Natural killer cell (primary cell): ENCODE measurements at regions not wholly inside any gene's neighbourhood (a gene's known extent, or its start where the extent isn't known, plus 50 kb on each side); places are given as distances from the start of the nearest gene placed in this dataset.

Source experiments
- ATAC-seq, 3 donors: fragments of 150-1000 bp in 2 of 3; fragments of 200-7000 bp in 1 of 3; cut with Tn5 transposase; 1 replicate in 1 of 3; 2 replicates in 2 of 3; pipeline ENCODE4 v1.10.0; 2021; ENCODE audit warnings: mild to moderate bottlenecking in 2 of 3, moderate library complexity in 2 of 3
- DNase-seq, 2 donors: peaks; one replicate each; pipeline versions ENCODE4 v3.0.0 to v3.0.0-alpha.2; 2013 to 2021; ENCODE audit warnings: mixed read lengths in 1 of 2
- H3K27ac ChIP-seq: one replicate; pipeline ENCODE4 v1.5.1; 2013; ENCODE audit warnings: mild to moderate bottlenecking, low read length
- H3K27me3 ChIP-seq: one replicate; pipeline ENCODE4 v1.6.1; 2013; ENCODE audit warnings: low read length; ENCODE audit not compliant: control insufficient read depth, insufficient read depth
- H3K36me3 ChIP-seq: one replicate; pipeline ENCODE4 v1.6.1; 2013; ENCODE audit warnings: low read length; ENCODE audit not compliant: control insufficient read depth, insufficient read depth
- H3K4me1 ChIP-seq: one replicate; pipeline ENCODE4 v1.6.1; 2013; ENCODE audit warnings: low read length; ENCODE audit not compliant: control insufficient read depth, insufficient read depth
- H3K4me3 ChIP-seq: one replicate; pipeline ENCODE4 v1.5.1; 2013; ENCODE audit warnings: low read length
- H3K9me3 ChIP-seq: one replicate; pipeline ENCODE4 v1.6.1; 2013; ENCODE audit warnings: low read length; ENCODE audit not compliant: control insufficient read depth, insufficient read depth
- H3K27ac Mint-ChIP-seq, 2 donors: one replicate each; pipeline ENCODE4 v1.8.0; 2022; ENCODE audit warnings: mild to moderate bottlenecking in 2 of 2, mixed read lengths in 2 of 2, moderate library complexity in 1 of 2
- H3K27me3 Mint-ChIP-seq, 2 donors: one replicate each; pipeline ENCODE4 v1.8.0; 2022; ENCODE audit warnings: low read depth in 2 of 2, mixed read lengths in 2 of 2
- H3K36me3 Mint-ChIP-seq: one replicate; pipeline ENCODE4 v1.8.0; 2022; ENCODE audit warnings: mixed read lengths
- H3K4me1 Mint-ChIP-seq, 2 donors: one replicate each; pipeline ENCODE4 v1.8.0; 2022; ENCODE audit warnings: mixed read lengths in 2 of 2
- H3K4me3 Mint-ChIP-seq: one replicate; pipeline ENCODE4 v1.8.0; 2022; ENCODE audit warnings: mild to moderate bottlenecking, moderate library complexity, mixed read lengths
- H3K9me3 Mint-ChIP-seq, 2 donors: one replicate each; pipeline ENCODE4 v1.8.0; 2022; ENCODE audit warnings: mixed read lengths in 2 of 2
- CTCF ChIP-seq: fragments of 200-600 bp; IDR thresholded peaks from one replicate; pipeline ENCODE4 v1.8.0; 2022; ENCODE audit warnings: antibody characterized with exemption
- WGBS: methylation state at CpG from one replicate; pipeline ENCODE4 v1.1.7; 2013; ENCODE audit warnings: missing lambda C conversion rate; ENCODE audit not compliant: insufficient coverage; 5-methylcytosine and 5-hydroxymethylcytosine counted together
- intact Hi-C: fragments of 100-400 bp; cut with micrococcal nuclease; formaldehyde crosslinking; loops from one replicate; pipeline ENCODE4 v1.14.2; 2022

DNA sequence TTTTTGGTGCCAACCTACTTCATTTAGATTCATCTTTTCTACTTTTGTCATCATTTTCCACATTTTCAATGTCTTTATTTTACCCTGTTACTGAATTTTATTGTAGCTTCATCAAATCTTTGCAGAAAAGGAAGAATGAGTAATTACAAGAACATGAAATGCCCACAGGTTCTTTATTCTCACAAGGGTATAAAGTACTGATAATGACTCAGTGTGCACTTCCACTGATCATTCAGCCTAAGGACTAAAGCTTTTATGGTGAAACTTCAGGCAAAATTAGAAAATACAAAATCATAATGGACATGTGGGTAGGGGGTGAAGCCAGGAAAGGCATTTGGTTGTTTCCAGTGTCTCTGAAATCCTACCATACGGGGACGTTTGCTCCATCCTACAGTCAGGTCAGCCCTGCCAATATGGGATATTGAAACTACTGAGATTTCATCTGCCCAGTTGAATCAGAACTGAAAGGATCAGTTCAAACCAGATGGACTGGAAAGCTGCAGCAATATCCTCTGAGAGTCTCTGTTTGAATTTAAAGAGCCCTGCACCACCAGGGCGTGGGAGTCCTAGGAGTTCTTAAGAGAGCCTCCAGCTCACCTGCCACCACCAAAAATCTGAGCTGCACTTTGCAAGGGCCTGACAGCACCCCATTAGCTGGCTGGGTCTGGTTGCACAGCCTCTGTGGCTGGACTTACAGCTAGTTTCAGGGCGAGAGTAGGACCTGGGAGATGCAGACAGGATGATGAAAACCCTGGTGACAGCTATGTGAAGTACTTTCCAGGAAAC lies 390.4 kb downstream of the CMPK2 start:
- TF ChIP-seq CTCF = no peak
- Mint-ChIP-seq H3K4me1 (no peaks in the 10 kb centered on the region), H3K27ac (no peak overlapping the region), H3K27me3 (no peaks in the 10 kb centered on the region), H3K36me3 (no peaks in the 10 kb centered on the region), H3K4me3 (no peak overlapping the region), H3K9me3 (peaks cover 0 to 2% of the 10 kb centered on the region in 2 donors)
- H3K9me3 ChIP-seq = peaks cover 3% of the 10 kb centered on the region
- no peak for ATAC-seq
- H3K27me3 ChIP-seq = no peaks in the 10 kb centered on the region
- no peaks in the 10 kb centered on the region for H3K4me1 ChIP-seq
- no peak overlapping the region for H3K4me3 ChIP-seq
- DNase-seq = no peak
- WGBS = 76% methylated on average over 4 of the region's 4 CpGs
- no peaks in the 10 kb centered on the region for H3K36me3 ChIP-seq
- no peak overlapping the region for H3K27ac ChIP-seq
- intact Hi-C loops = no loop called here

DNA sequence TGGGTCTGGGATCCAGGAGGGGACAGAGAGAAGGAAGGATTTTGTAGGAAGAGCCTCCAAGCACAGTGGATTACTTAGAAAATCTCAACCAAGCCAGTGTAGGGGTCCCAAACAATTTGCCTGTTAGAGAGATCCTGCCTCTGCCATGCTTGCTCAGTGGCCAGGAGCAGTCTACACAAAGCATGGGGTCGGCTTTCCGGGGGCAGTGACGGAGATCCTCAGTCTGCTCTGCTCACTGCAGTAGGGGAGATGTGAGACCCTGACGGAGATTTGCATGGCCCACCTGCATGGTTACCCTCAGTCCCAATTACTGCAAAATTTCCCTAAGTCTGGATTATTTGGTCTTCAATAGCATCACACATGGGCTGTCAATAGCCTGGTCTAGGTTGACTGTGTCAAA lies 385.2 kb downstream of the CMPK2 start:
- Histone ChIP-seq H3K36me3 (no peaks in the 10 kb centered on the region), H3K27me3 (no peaks in the 10 kb centered on the region), H3K4me1 (no peaks in the 10 kb centered on the region), H3K9me3 (peaks cover 3% of the 10 kb centered on the region), H3K4me3 (no peak overlapping the region), H3K27ac (no peak overlapping the region)
- Mint-ChIP-seq H3K36me3 (no peaks in the 10 kb centered on the region), H3K4me1 (no peaks in the 10 kb centered on the region), H3K27ac (no peak overlapping the region), H3K27me3 (peaks cover 0 to 3% of the 10 kb centered on the region in 2 donors), H3K9me3 (peaks cover 0 to 2% of the 10 kb centered on the region in 2 donors), H3K4me3 (no peak overlapping the region)
- ATAC-seq (no peak), DNase-seq (no peak)
- 93% methylated on average over 4 of the region's 4 CpGs for WGBS
- no peak for TF ChIP-seq CTCF
- intact Hi-C loops = no loop called here

GRCh38 chr2:6482256-6482655 lies 383.5 kb downstream of the CMPK2 start:
- H3K36me3 Mint-ChIP-seq = no peaks in the 10 kb centered on the region
- peaks cover 0 to 3% of the 10 kb centered on the region in 2 donors for H3K27me3 Mint-ChIP-seq
- WGBS = 78% methylated on average over 4 of the region's 4 CpGs
- no peak for ATAC-seq
- peaks cover 0 to 2% of the 10 kb centered on the region in 2 donors for H3K9me3 Mint-ChIP-seq
- no peak overlapping the region for H3K4me3 ChIP-seq
- intact Hi-C loops = no loop called here
- peaks cover 3% of the 10 kb centered on the region for H3K9me3 ChIP-seq
- H3K27ac Mint-ChIP-seq = no peak overlapping the region
- no peak overlapping the region for H3K27ac ChIP-seq
- no peaks in the 10 kb centered on the region for H3K27me3 ChIP-seq
- DNase-seq = no peak
- no peak overlapping the region for H3K4me3 Mint-ChIP-seq
- no peaks in the 10 kb centered on the region for H3K36me3 ChIP-seq
- no peaks in the 10 kb centered on the region for H3K4me1 Mint-ChIP-seq
- TF ChIP-seq CTCF = no peak
- H3K4me1 ChIP-seq = no peaks in the 10 kb centered on the region

- no peak overlapping the region for H3K27ac Mint-ChIP-seq
- TF ChIP-seq CTCF = no peak
- H3K36me3 Mint-ChIP-seq = no peaks in the 10 kb centered on the region
- Histone ChIP-seq H3K36me3 (no peaks in the 10 kb centered on the region), H3K9me3 (no peaks in the 10 kb centered on the region), H3K27me3 (no peaks in the 10 kb centered on the region), H3K4me3 (no peak overlapping the region), H3K27ac (no peak overlapping the region), H3K4me1 (no peaks in the 10 kb centered on the region)
- DNase-seq = no peak
- H3K9me3 Mint-ChIP-seq = no peaks in the 10 kb centered on the region
- no peak for ATAC-seq
- peaks cover 0 to 3% of the 10 kb centered on the region in 2 donors for H3K27me3 Mint-ChIP-seq
- WGBS = 87% methylated on average over 4 of the region's 4 CpGs
- intact Hi-C loops = no loop called here
- no peak overlapping the region for H3K4me3 Mint-ChIP-seq
- H3K4me1 Mint-ChIP-seq = no peaks in the 10 kb centered on the region
Measured at GRCh38 chr2:6487765-6488164, 377.9 kb downstream of the CMPK2 start.
